HPDE6-E6E7 (cell line): ENCODE measurements at regions not wholly inside any gene's neighbourhood (a gene's known extent, or its start where the extent isn't known, plus 50 kb on each side); places are given as distances from the start of the nearest gene placed in this dataset.
"Not testable (repeated sequence)": the region's sequence is repeated elsewhere in the genome, so short reads cannot be mapped to it uniquely, and the experiment has no call there.

ENCODE experiments used
- DNase-seq: peaks from one replicate; pipeline ENCODE4 v3.0.0; 2011; ENCODE audit warnings: missing footprints; ENCODE audit errors: extremely low spot score

GRCh38 chr6:11409371-11409770 lies 128.2 kb upstream of the TMEM170B start:
- no peak for DNase-seq

- no peak for DNase-seq
These were observed 130.1 kb upstream of the TMEM170B start for GRCh38 chr6:11407414-11407813.

GRCh38 chr6:11404838-11405237 lies 132.7 kb upstream of the TMEM170B start:
- no peak for DNase-seq

GRCh38 chr6:11404081-11404480 lies 133.5 kb upstream of the TMEM170B start:
- DNase-seq: no peak

GRCh38 chr6:11403035-11403601 lies 134.4 kb upstream of the TMEM170B start:
- DNase-seq: no peak

- not testable (repeated sequence) for DNase-seq
These were observed 135.0 kb upstream of the TMEM170B start for GRCh38 chr6:11402581-11402980.

- not testable (repeated sequence) for DNase-seq
These were observed 135.6 kb upstream of the TMEM170B start for GRCh38 chr6:11401954-11402353.

GRCh38 chr6:11398451-11399326 lies 138.9 kb upstream of the TMEM170B start:
- DNase-seq: no peak

- DNase-seq: no peak
These were observed 139.7 kb upstream of the TMEM170B start for GRCh38 chr6:11397622-11398450.

- no peak for DNase-seq
These were observed 140.7 kb upstream of the TMEM170B start for GRCh38 chr6:11396860-11397259.

- no peak for DNase-seq
These were observed 143.6 kb upstream of the TMEM170B start for GRCh38 chr6:11393713-11394627.

GRCh38 chr6:11392778-11393507 lies 144.6 kb upstream of the TMEM170B start:
- no peak for DNase-seq

GRCh38 chr6:11391934-11392777 lies 145.4 kb upstream of the TMEM170B start:
- no peak for DNase-seq

- no peak for DNase-seq
These were observed 147.6 kb upstream of the TMEM170B start for GRCh38 chr6:11389977-11390376.

- no peak for DNase-seq
These were observed 148.3 kb upstream of the TMEM170B start for GRCh38 chr6:11388983-11389944.

GRCh38 chr6:11387707-11388430 lies 149.7 kb upstream of the TMEM170B start:
- DNase-seq: no peak

GRCh38 chr6:11386726-11387125 lies 150.8 kb upstream of the TMEM170B start:
- DNase-seq: no peak

- no peak for DNase-seq
These were observed 151.2 kb upstream of the TMEM170B start for GRCh38 chr6:11386323-11386722.
